ENCODE measurements at regions not wholly inside any gene's neighbourhood (a gene's known extent, or its start where the extent isn't known, plus 50 kb on each side); places are given as distances from the start of the nearest gene placed in this dataset.

DNA sequence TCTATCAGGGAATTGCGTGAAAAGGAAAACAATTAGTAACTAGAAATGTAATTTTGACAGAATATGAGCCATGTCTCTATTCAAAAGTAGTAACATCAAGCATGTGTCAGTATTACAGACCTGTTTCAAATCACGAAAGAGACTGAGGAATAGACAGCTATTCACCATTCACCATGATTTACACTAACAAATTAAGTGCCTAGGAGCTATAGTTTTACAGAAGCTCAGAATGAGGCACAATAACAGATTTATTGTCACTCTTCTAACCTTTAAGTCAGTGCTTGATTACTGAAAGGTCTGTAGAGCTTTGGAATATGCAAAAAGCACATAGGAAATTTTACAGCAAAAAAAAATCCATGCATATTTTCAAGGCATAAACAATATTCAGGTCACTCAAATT is 208.2 kb downstream of the SLCO4C1 start:
- TF ChIP-seq, protein P1, sequence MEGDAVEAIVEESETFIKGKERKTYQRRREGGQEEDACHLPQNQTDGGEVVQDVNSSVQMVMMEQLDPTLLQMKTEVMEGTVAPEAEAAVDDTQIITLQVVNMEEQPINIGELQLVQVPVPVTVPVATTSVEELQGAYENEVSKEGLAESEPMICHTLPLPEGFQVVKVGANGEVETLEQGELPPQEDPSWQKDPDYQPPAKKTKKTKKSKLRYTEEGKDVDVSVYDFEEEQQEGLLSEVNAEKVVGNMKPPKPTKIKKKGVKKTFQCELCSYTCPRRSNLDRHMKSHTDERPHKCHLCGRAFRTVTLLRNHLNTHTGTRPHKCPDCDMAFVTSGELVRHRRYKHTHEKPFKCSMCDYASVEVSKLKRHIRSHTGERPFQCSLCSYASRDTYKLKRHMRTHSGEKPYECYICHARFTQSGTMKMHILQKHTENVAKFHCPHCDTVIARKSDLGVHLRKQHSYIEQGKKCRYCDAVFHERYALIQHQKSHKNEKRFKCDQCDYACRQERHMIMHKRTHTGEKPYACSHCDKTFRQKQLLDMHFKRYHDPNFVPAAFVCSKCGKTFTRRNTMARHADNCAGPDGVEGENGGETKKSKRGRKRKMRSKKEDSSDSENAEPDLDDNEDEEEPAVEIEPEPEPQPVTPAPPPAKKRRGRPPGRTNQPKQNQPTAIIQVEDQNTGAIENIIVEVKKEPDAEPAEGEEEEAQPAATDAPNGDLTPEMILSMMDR (conservative IDR thresholded peaks at IDR 0.05; ENCODE audit: low read depth, low read length) = no peak
- TF ChIP-seq EZH2 (IDR thresholded peaks at IDR 0.05; ENCODE audit: borderline replicate concordance, low read depth, low read length, poor library complexity, severe bottlenecking) = no peak

Measured in A673 (cell line).